DMS79 treated with DMSO at 0.1 percent for 48 hours (cell line): ENCODE measurements at regions not wholly inside any gene's neighbourhood (a gene's known extent, or its start where the extent isn't known, plus 50 kb on each side); places are given as distances from the start of the nearest gene placed in this dataset.

Experiments
- DNase-seq: peaks from one replicate; lab custom pipeline; 2025; lab: John Stamatoyannopoulos, UW

GRCh38 chr17:33976831-33977230 lies 278.3 kb upstream of the CCL2 start:
- no peak for DNase-seq

GRCh38 chr17:33977729-33978514 lies 277.2 kb upstream of the CCL2 start:
- DNase-seq: no peak

- no peak for DNase-seq
Measured at GRCh38 chr17:33978889-33979288, 276.2 kb upstream of the CCL2 start.

- DNase-seq: no peak
Measured at GRCh38 chr17:33980193-33980592, 274.9 kb upstream of the CCL2 start.

- peak; percentile 97 for DNase-seq
Measured at GRCh38 chr17:33981711-33982601, 273.1 kb upstream of the CCL2 start.

- DNase-seq: no peak
Measured at GRCh38 chr17:33982909-33983308, 272.2 kb upstream of the CCL2 start.

GRCh38 chr17:33983824-33984574 lies 271.1 kb upstream of the CCL2 start:
- no peak for DNase-seq

GRCh38 chr17:33986088-33986487 lies 269.0 kb upstream of the CCL2 start:
- no peak for DNase-seq

GRCh38 chr17:33986566-33986965 lies 268.5 kb upstream of the CCL2 start:
- DNase-seq: no peak

- DNase-seq: no peak
Measured at GRCh38 chr17:33987162-33987561, 267.9 kb upstream of the CCL2 start.

- no peak for DNase-seq
Measured at GRCh38 chr17:33989361-33990148, 265.5 kb upstream of the CCL2 start.

- DNase-seq: no peak
Measured at GRCh38 chr17:33990943-33991706, 264.0 kb upstream of the CCL2 start.

- DNase-seq: no peak
Measured at GRCh38 chr17:33992113-33992512, 263.0 kb upstream of the CCL2 start.

GRCh38 chr17:34000639-34001038 lies 254.4 kb upstream of the CCL2 start:
- no peak for DNase-seq

- DNase-seq: no peak
Measured at GRCh38 chr17:34001246-34001645, 253.8 kb upstream of the CCL2 start.

- peak; percentile 65 for DNase-seq
Measured at GRCh38 chr17:34006126-34006525, 249.0 kb upstream of the CCL2 start.

- DNase-seq: no peak
Measured at GRCh38 chr17:34008125-34008524, 247.0 kb upstream of the CCL2 start.

GRCh38 chr17:34009912-34010311 lies 245.2 kb upstream of the CCL2 start:
- DNase-seq: no peak

- DNase-seq: no peak
Measured at GRCh38 chr17:34010534-34010933, 244.6 kb upstream of the CCL2 start.

- DNase-seq: peak; percentile 77
Measured at GRCh38 chr17:34011599-34011998, 243.5 kb upstream of the CCL2 start.
